Esophagus muscularis mucosa (tissue), 3 donors: ENCODE measurements at regions not wholly inside any gene's neighbourhood (a gene's known extent, or its start where the extent isn't known, plus 50 kb on each side); places are given as distances from the start of the nearest gene placed in this dataset.

Experiments
- CTCF ChIP-seq, 3 experiments: fragments of 200-600 bp in 2 of 3; fragments of 450-650 bp in 1 of 3; sonication (generic) in 2 of 3; IDR thresholded peaks; one replicate each; pipeline ENCODE4 v1.5.1; 2017 to 2019; ENCODE audit warnings: antibody characterized with exemption in 3 of 3, mild to moderate bottlenecking in 2 of 3, moderate library complexity in 1 of 3
- POLR2A ChIP-seq: fragments of 450-650 bp; IDR thresholded peaks from one replicate; pipeline ENCODE4 v1.6.1; 2017; ENCODE audit warnings: antibody characterized with exemption, moderate library complexity, mild to moderate bottlenecking, low read depth

DNA sequence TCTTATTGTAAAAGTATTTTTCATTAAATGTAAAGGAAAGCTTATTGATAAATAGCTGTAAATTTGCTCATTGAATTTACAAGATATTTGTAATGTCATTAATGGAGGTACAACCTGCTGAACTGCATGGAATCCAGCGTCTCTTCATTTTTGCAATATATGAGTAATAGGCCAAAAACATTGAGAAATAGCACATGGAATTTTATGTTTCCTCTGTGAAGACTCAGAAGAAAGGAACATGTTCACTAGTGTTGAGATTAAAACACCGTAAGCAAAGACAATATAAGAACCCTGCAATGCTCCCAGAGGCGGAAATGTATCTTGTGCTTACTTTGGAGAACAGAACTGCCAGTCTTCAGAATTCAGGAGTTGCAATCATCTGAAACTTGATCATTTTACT lies 167.6 kb downstream of the ALDH1A2 start:
- TF ChIP-seq CTCF (IDR thresholded peaks at IDR 0.05) (no peak), POLR2A (no peak)
